Upper lobe of right lung (tissue), 1 donor: ENCODE measurements at regions not wholly inside any gene's neighbourhood (a gene's known extent, or its start where the extent isn't known, plus 50 kb on each side); places are given as distances from the start of the nearest gene placed in this dataset.

Experiments used
- ATAC-seq: fragments of 200-7000 bp; cut with Tn5 transposase; one replicate; pipeline ENCODE4 v1.9.1; 2020; ENCODE audit warnings: mild to moderate bottlenecking, moderate library complexity
- DNase-seq: peaks from one replicate; pipeline ENCODE4 v3.0.0-alpha.2; 2020
- H3K27ac ChIP-seq: fragments of 200-600 bp; one replicate; pipeline ENCODE4 v1.8.0; 2022
- H3K27me3 ChIP-seq: fragments of 200-600 bp; one replicate; pipeline ENCODE4 v1.8.0; 2022; ENCODE audit warnings: mild to moderate bottlenecking
- H3K36me3 ChIP-seq: fragments of 200-600 bp; one replicate; pipeline ENCODE4 v1.8.0; 2022
- H3K4me1 ChIP-seq: fragments of 200-600 bp; one replicate; pipeline ENCODE4 v1.8.0; 2022
- H3K4me3 ChIP-seq: fragments of 200-600 bp; one replicate; pipeline ENCODE4 v1.8.0; 2022; ENCODE audit warnings: mild to moderate bottlenecking
- H3K9me3 ChIP-seq: fragments of 200-600 bp; one replicate; pipeline ENCODE4 v1.8.0; 2022
- CTCF ChIP-seq: fragments of 200-600 bp; IDR thresholded peaks from one replicate; pipeline ENCODE4 v1.8.0; 2022; ENCODE audit warnings: antibody characterized with exemption
- intact Hi-C: fragments of 100-400 bp; cut with DNase I; formaldehyde crosslinking; loops from one replicate; pipeline ENCODE4 v1.11.0; 2022
- donor health status: DM: no; HTN: yes; CAD: no; lungs with severe emphysema.

GRCh38 chr9:26748449-26749058, 144.0 kb downstream of the CAAP1 start:
- Histone ChIP-seq H3K4me3 (no peak overlapping the region), H3K4me1 (no peaks in the 10 kb centered on the region), H3K27me3 (no peaks in the 10 kb centered on the region), H3K9me3 (no peaks in the 10 kb centered on the region), H3K27ac (no peak overlapping the region), H3K36me3 (no peaks in the 10 kb centered on the region)
- TF ChIP-seq CTCF: no peak
- intact Hi-C loops: no loop called here
- ATAC-seq (no peak), DNase-seq (no peak)

- Histone ChIP-seq H3K4me3 (no peak overlapping the region), H3K27me3 (no peaks in the 10 kb centered on the region), H3K36me3 (no peaks in the 10 kb centered on the region), H3K9me3 (no peaks in the 10 kb centered on the region), H3K27ac (no peak overlapping the region), H3K4me1 (no peaks in the 10 kb centered on the region)
- TF ChIP-seq CTCF: no peak
- ATAC-seq: no peak
- DNase-seq: no peak
- intact Hi-C loops: no loop called here
These were observed 145.0 kb downstream of the CAAP1 start for GRCh38 chr9:26747611-26748010.

GRCh38 chr9:26746357-26747072, 146.1 kb downstream of the CAAP1 start:
- peak; percentile 40 for ATAC-seq
- DNase-seq: no peak
- no peak for TF ChIP-seq CTCF
- H3K4me1 ChIP-seq: no peaks in the 10 kb centered on the region
- H3K27ac ChIP-seq: no peak overlapping the region
- H3K9me3 ChIP-seq: no peaks in the 10 kb centered on the region
- no peaks in the 10 kb centered on the region for H3K27me3 ChIP-seq
- H3K4me3 ChIP-seq: no peak overlapping the region
- no peaks in the 10 kb centered on the region for H3K36me3 ChIP-seq
- intact Hi-C loops: no loop called here

GRCh38 chr9:26745111-26745510, 147.5 kb downstream of the CAAP1 start:
- H3K4me1 ChIP-seq: no peaks in the 10 kb centered on the region
- no peak for TF ChIP-seq CTCF
- no peak overlapping the region for H3K4me3 ChIP-seq
- DNase-seq (no peak), ATAC-seq (no peak)
- H3K36me3 ChIP-seq: no peaks in the 10 kb centered on the region
- no peaks in the 10 kb centered on the region for H3K27me3 ChIP-seq
- H3K27ac ChIP-seq: no peak overlapping the region
- intact Hi-C loops: no loop called here
- H3K9me3 ChIP-seq: no peaks in the 10 kb centered on the region

GRCh38 chr9:26744191-26744965, 148.2 kb downstream of the CAAP1 start:
- no peaks in the 10 kb centered on the region for H3K36me3 ChIP-seq
- intact Hi-C loops: no loop called here
- ATAC-seq (peak; percentile 27), DNase-seq (no peak)
- no peak overlapping the region for H3K27ac ChIP-seq
- TF ChIP-seq CTCF: peak; percentile 81
- no peaks in the 10 kb centered on the region for H3K9me3 ChIP-seq
- H3K27me3 ChIP-seq: no peaks in the 10 kb centered on the region
- H3K4me3 ChIP-seq: no peak overlapping the region
- H3K4me1 ChIP-seq: no peaks in the 10 kb centered on the region
